Heart left ventricle (tissue), 13 donors: ENCODE measurements at regions not wholly inside any gene's neighbourhood (a gene's known extent, or its start where the extent isn't known, plus 50 kb on each side); places are given as distances from the start of the nearest gene placed in this dataset.

ENCODE experiments used
- CTCF ChIP-seq, 12 donors: fragments of 200-600 bp; sonication (generic) in 4 of 12; IDR thresholded peaks; one replicate each; pipeline versions ENCODE4 v1.5.0 to v1.8.0; 2018 to 2022; ENCODE audit warnings: antibody characterized with exemption in 12 of 12, mild to moderate bottlenecking in 5 of 12
- POLR2A ChIP-seq, 2 donors: fragments of 450-650 bp; IDR thresholded peaks; one replicate each; pipeline ENCODE4 v1.6.1; 2017; ENCODE audit warnings: antibody characterized with exemption in 2 of 2, mild to moderate bottlenecking in 2 of 2, moderate library complexity in 2 of 2
- donor health status: ischemic (EF 13 %, LVEDD 7.1; RV severe dilation, severe dysfunction).
- donor health status: DM: no; HTN: yes; CAD: no.
- donor health status: DM: no; HTN: no; CAD: no.
- donor health status: ischemic (EF 25% LVEDD 6.9; RV normal size, moderate dysfunction).
- donor health status: ischemic (EF 25% LVEDD 5.7; RV mildly dilated, moderate dysfunction).
- donor health status: ischemic (EF 35%, LVEDD 5.7; RV mildly dilated, moderate dysfunction).
- donor health status: nonischemic (EF 11% LVEDD 7.7; RV severe dilation, severe dysfunction).
- donor health status: DM: yes; HTN: yes; CAD: no.
- donor health status: PGD.
- donor health status: ischemic (EF 29% LVEDD 5.4; RV normal size, mild dysfunction).
- donor health status: nonischemic (EF 23%, LVEDD 6.1; RV moderate dilation, normal function).

DNA sequence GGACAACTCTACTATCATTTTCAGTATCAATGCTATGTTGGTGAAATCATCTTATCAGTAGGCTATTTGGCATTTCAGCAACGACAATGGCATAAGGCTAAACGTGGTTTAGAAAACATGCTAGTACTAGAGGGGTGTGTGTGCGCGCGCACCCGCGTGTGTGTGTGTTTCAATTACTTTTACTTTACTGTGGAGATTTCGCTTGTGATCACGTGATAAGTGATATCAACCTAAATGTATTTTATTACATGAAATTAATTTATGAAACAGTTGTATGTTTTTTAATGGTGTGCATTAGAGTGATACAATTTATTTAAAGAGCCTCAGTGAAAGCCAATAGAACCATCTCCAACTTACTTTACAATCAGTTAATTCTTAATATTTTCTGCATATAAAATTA is 587.9 kb upstream of the ITGA1 start:
- TF ChIP-seq CTCF (IDR thresholded peaks at IDR 0.05) (no peak), POLR2A (IDR thresholded peaks at IDR 0.05) (no peak)
